HG03103 (cell line): ENCODE measurements at regions not wholly inside any gene's neighbourhood (a gene's known extent, or its start where the extent isn't known, plus 50 kb on each side); places are given as distances from the start of the nearest gene placed in this dataset.

Experiments used
- ATAC-seq: cut with Tn5 transposase; IDR thresholded peaks from one replicate; pipeline ENCODE4 v1.9.1; 2021; ENCODE audit warnings: low read depth; ENCODE audit not compliant: unreplicated experiment

DNA sequence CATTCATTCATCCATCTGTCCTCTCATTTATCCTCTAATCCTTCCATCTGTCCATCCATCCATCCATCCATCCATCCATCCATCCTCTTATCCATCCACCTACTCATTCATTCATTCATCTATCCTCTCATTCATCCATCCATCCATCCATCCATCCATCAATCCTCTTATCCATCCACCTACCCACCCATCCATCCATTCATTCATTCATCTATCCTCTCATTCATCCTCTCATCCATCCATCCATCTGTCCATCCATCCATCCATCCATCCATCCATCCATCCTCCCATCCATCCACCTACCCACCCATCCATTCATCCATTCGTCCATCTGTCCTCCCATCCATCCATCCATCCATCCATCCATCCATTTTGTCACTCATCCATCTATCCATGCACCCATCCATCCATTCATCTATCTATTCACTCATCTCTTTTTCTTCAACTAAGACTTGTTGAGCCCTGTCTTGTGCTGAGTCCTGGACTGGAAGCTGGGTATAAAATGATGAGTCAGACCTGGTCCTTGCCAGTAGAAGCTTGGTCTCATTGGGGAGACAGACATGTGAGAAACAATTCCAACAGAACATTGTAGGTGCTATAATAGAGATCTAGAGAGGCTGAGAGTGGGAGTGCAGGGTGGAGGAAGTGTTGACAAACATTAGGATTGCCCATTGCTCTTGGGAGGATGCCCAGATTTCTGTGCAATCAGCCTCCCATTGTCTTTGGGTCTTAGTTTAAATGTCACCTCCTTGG is 55.0 kb upstream of the IER5L start:
- ATAC-seq = no peak

DNA sequence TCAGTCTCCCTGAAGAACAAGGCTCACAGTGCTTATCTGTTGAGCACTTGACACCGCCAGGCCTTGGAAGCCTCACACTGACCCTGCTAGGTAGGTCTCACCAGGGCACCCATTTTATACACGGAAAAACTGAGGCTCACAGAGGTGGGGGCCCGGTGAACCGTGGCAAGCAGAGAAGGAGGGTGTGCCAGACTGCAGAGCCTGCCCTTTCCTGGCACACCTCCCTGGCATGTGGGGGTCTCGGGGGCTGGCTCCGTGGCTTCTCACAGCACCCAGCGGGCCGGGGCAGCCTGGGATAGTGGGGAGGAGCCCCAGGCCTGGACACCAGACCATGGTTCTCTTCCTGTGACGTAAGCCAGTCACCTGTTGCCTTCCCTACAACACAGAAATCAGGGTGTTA is 53.7 kb upstream of the IER5L start:
- no peak for ATAC-seq

DNA sequence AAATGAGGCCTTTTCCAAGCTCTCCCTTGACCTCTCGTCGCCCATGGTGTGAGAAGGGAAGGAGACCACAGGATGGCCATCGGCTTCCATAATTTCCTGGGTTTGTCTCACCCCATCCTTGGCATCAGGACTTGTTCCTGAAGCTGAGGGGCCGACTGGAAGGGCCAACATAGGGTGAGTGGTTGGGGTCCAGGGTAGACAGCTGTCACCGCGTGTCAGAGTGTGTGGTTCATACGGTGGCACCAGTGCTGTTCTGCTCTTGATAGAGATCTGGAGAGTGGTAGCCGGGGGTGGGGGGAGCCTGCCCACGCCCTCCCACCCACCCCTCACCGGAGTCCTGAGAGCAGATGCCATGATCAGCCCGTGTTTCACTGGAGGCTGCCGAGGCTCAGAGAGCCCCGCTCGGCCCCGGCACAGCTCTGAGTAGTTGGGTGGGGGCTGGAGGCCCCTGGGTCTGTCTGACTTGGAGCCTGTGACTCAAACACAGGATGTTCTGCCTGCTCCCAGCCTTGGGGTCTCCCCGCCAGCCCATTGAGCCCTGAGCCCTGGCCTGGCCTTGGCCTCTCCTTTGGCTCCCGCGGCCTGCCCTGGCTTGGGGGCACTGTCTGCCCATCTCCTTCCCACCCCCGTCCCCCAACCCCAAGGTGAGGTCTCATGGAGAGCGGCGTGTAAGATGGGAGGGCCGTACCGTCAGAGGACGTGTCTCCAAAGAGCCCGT is 53.1 kb upstream of the IER5L start:
- ATAC-seq = no peak

DNA sequence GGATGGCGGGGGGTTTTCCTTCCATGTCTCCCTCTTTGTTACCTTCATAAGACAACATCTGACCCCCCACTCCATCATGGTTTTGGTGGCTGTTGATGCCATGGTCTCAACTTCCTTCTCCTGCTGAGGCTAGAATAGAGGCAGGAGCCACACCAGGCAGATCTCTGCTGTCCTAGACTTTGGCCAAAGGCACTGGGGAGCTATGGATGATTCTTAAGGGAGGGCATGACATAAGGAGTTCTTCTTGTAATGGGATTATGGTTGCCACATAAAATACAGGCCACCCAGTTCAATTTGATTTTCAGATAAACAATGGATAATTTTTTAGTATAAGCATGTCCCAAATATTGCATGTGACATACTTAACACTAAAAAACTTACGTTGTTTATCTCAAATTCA is 52.2 kb upstream of the IER5L start:
- ATAC-seq = no peak
